MM.1S (cell line): ENCODE measurements at regions not wholly inside any gene's neighbourhood (a gene's known extent, or its start where the extent isn't known, plus 50 kb on each side); places are given as distances from the start of the nearest gene placed in this dataset.

Experiments used
- EZH2 ChIP-seq: fragments of 300-600 bp; sonication (generic); optimal IDR thresholded peaks from 2 replicates; pipeline ENCODE3; 2017; ENCODE audit warnings: low read depth, mild to moderate bottlenecking, antibody characterized with exemption, low read length, mixed read lengths
- TF ChIP-seq, protein P1 (sequence below): fragments of 300-600 bp; sonication (generic); IDR thresholded peaks from 2 replicates; pipeline ENCODE4 v1.5.1; 2016; ENCODE audit warnings: antibody characterized with exemption, low read length, mixed read lengths

GRCh38 chr9:84103651-84104377, 123.2 kb downstream of the RMI1 start:
- no peak for TF ChIP-seq EZH2
- TF ChIP-seq, protein P1, sequence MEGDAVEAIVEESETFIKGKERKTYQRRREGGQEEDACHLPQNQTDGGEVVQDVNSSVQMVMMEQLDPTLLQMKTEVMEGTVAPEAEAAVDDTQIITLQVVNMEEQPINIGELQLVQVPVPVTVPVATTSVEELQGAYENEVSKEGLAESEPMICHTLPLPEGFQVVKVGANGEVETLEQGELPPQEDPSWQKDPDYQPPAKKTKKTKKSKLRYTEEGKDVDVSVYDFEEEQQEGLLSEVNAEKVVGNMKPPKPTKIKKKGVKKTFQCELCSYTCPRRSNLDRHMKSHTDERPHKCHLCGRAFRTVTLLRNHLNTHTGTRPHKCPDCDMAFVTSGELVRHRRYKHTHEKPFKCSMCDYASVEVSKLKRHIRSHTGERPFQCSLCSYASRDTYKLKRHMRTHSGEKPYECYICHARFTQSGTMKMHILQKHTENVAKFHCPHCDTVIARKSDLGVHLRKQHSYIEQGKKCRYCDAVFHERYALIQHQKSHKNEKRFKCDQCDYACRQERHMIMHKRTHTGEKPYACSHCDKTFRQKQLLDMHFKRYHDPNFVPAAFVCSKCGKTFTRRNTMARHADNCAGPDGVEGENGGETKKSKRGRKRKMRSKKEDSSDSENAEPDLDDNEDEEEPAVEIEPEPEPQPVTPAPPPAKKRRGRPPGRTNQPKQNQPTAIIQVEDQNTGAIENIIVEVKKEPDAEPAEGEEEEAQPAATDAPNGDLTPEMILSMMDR = no peak
